HUES6 (cell line): ENCODE measurements at regions not wholly inside any gene's neighbourhood (a gene's known extent, or its start where the extent isn't known, plus 50 kb on each side); places are given as distances from the start of the nearest gene placed in this dataset.
A peak's percentile ranks its signal among the peaks of the same experiment; 100 is the strongest.

Source experiments
- H3K27ac ChIP-seq: 2 replicates; pipeline ENCODE4 v1.7.0; 2013; ENCODE audit warnings: low read depth, mild to moderate bottlenecking, low read length, inconsistent platforms
- H3K27me3 ChIP-seq: 2 replicates; pipeline ENCODE4 v1.6.1; 2013; ENCODE audit warnings: low read length; ENCODE audit not compliant: control insufficient read depth, insufficient read depth
- H3K36me3 ChIP-seq: 2 replicates; pipeline ENCODE4 v1.6.1; 2013; ENCODE audit warnings: low read length; ENCODE audit not compliant: control insufficient read depth, insufficient read depth
- H3K4me1 ChIP-seq: 2 replicates; pipeline ENCODE4 v1.6.1; 2013; ENCODE audit warnings: low read length; ENCODE audit not compliant: control insufficient read depth, insufficient read depth
- H3K4me3 ChIP-seq: 2 replicates; pipeline ENCODE4 v1.5.1; 2013; ENCODE audit warnings: low read depth, low read length
- H3K9ac ChIP-seq: one replicate; pipeline ENCODE4 v1.6.1; 2013; ENCODE audit warnings: mild to moderate bottlenecking, low read length
- H3K9me3 ChIP-seq: 2 replicates; pipeline ENCODE4 v1.6.1; 2013; ENCODE audit warnings: low read depth, low read length; ENCODE audit not compliant: control insufficient read depth, insufficient read depth

DNA sequence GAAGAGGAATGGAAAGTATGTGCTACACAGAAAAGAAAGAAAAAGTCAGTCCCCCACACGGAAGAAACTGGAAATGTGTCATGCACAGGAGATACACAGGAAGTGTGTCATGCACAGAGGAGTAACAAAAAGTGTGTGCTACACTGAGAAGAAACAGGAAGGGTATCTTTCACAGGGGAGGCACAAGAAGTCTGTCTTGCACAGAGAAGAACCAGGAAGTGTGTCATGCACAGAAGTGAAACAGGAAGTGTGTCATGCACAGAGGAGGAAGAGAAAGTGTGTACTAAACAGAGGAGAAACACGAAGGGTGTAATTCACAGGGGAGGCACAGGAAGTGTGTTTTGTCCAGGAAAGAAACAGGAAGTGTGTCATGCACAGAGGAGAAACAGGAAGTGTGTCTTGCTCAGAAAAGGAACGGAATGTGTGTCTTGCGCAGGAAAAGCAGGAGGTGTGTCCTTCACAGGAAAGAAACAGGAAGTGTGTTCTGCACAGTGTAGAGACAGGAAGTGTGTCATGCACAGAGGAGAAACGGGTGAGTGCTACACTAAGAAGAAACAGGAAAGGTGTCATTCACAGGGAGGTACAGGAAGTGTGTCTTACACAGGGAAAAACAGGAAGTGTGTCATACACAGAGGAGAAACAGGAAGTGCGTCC, 527.2 kb upstream of the PRKX start:
- Histone ChIP-seq H3K9ac (no peak overlapping the region), H3K4me1 (no peaks in the 10 kb centered on the region), H3K36me3 (no peaks in the 10 kb centered on the region), H3K4me3 (no peak overlapping the region), H3K27me3 (no peaks in the 10 kb centered on the region), H3K27ac (no peak overlapping the region), H3K9me3 (peaks cover 18% of the 10 kb centered on the region)

DNA sequence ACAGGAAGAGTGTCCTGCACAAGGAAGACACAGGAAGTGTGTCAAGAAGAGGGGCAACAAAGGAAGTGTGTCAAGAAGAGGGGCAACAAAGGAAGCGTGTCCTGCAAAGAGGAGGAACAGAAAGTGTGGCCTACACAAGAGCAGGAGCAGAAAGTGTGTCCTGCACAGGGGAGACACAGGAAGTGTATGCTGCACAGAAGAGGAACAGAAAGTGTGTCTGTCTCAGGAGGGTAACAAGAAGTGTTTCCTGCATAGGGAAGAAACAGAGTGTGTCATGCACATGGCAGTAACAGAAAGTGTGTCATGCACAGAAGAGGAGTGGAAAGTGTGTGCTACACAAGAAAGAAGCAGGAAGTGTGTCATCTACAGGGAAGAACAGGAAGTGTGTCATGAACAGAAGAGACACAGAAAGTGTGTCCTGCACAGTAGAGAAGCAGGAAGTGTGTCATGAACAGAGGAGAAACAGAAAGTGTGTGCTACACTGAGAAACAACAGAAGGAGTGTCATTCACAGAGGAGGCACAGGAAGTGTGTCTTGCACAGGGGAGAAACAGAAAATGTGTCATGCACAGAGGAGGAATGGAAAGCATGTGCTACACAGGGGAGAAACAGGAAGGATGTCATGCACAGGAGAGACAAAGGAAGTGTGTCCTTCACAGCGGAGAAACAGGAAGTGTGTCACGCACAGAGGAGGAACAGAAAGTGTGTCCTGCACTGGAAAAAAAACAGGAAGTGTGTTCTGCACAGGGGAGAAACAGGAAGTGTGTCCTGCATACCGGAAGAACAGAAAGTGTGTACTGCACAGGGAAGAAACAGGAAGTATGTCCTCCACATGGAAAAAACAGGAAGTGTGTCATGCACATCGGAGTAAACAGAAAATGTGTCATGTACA, 526.4 kb upstream of the PRKX start:
- no peak overlapping the region for H3K27ac ChIP-seq

GRCh38 chrX:4238916-4239315, 525.5 kb upstream of the PRKX start:
- no peak overlapping the region for H3K27ac ChIP-seq
- H3K9ac ChIP-seq = no peak overlapping the region
- no peaks in the 10 kb centered on the region for H3K27me3 ChIP-seq
- no peak overlapping the region for H3K4me3 ChIP-seq
- H3K36me3 ChIP-seq = no peaks in the 10 kb centered on the region
- no peaks in the 10 kb centered on the region for H3K4me1 ChIP-seq
- peaks cover 17% of the 10 kb centered on the region for H3K9me3 ChIP-seq

More for the DNA sequence above, 526.4 kb upstream of the PRKX start:
- Histone ChIP-seq H3K9ac (no peak overlapping the region), H3K4me3 (no peak overlapping the region), H3K36me3 (no peaks in the 10 kb centered on the region), H3K4me1 (no peaks in the 10 kb centered on the region), H3K27me3 (no peaks in the 10 kb centered on the region), H3K9me3 (peaks cover 18% of the 10 kb centered on the region)

- no peaks in the 10 kb centered on the region for H3K27me3 ChIP-seq
Observed at GRCh38 chrX:4225086-4225485, 511.6 kb upstream of the PRKX start.

GRCh38 chrX:4206941-4207340, 493.5 kb upstream of the PRKX start:
- Histone ChIP-seq H3K4me1 (no peaks in the 10 kb centered on the region), H3K4me3 (no peak overlapping the region), H3K36me3 (no peaks in the 10 kb centered on the region), H3K9me3 (no peaks in the 10 kb centered on the region), H3K27ac (no peak overlapping the region), H3K27me3 (no peaks in the 10 kb centered on the region), H3K9ac (no peak overlapping the region)

More at GRCh38 chrX:4225086-4225485, 511.6 kb upstream of the PRKX start:
- Histone ChIP-seq H3K4me1 (no peaks in the 10 kb centered on the region), H3K4me3 (no peak overlapping the region), H3K27ac (no peak overlapping the region), H3K9ac (no peak overlapping the region), H3K9me3 (no peaks in the 10 kb centered on the region), H3K36me3 (no peaks in the 10 kb centered on the region)

- Histone ChIP-seq H3K4me3 (no peak overlapping the region), H3K27me3 (no peaks in the 10 kb centered on the region), H3K4me1 (no peaks in the 10 kb centered on the region), H3K27ac (no peak overlapping the region), H3K9ac (no peak overlapping the region), H3K9me3 (no peaks in the 10 kb centered on the region), H3K36me3 (no peaks in the 10 kb centered on the region)
Observed at GRCh38 chrX:4197971-4198370, 484.5 kb upstream of the PRKX start.

- Histone ChIP-seq H3K4me3 (no peak overlapping the region), H3K9me3 (no peaks in the 10 kb centered on the region), H3K4me1 (peaks cover 4% of the 10 kb centered on the region; the same call in 1 of the 2 replicates), H3K9ac (no peak overlapping the region), H3K27ac (no peak overlapping the region), H3K27me3 (no peaks in the 10 kb centered on the region), H3K36me3 (no peaks in the 10 kb centered on the region)
Observed at GRCh38 chrX:4193500-4194155, 480.2 kb upstream of the PRKX start.

GRCh38 chrX:4186331-4186730, 472.9 kb upstream of the PRKX start:
- Histone ChIP-seq H3K4me3 (no peak overlapping the region), H3K4me1 (peaks cover 15% of the 10 kb centered on the region), H3K9ac (no peak overlapping the region), H3K27ac (no peak overlapping the region), H3K36me3 (no peaks in the 10 kb centered on the region), H3K9me3 (peaks cover 7% of the 10 kb centered on the region), H3K27me3 (no peaks in the 10 kb centered on the region)

- Histone ChIP-seq H3K27me3 (no peaks in the 10 kb centered on the region), H3K4me1 (peaks cover 15% of the 10 kb centered on the region), H3K9me3 (peaks cover 7% of the 10 kb centered on the region), H3K36me3 (no peaks in the 10 kb centered on the region), H3K4me3 (no peak overlapping the region), H3K9ac (no peak overlapping the region), H3K27ac (no peak overlapping the region)
Observed at GRCh38 chrX:4185086-4185485, 471.6 kb upstream of the PRKX start.

DNA sequence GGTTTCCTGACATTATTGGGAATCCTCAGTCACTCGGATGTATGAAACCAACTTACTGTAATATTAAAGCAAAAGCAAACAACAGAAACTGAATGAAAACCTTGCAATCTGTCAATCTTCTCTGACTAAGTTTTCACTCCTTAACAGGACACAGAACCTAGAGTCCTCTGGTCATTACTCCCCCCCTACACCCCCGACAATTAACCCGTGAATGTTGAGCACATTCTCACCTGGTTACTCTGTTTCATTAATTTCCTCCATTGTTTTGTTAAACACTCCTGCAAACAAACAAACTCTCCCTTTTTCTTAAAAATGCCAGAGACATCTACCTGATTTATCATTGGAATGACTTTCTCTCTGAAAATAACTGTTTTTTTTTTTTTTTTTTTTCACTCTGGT, 469.0 kb upstream of the PRKX start:
- Histone ChIP-seq H3K27me3 (no peaks in the 10 kb centered on the region), H3K9ac (peak overlapping the region; percentile 71)

More for the DNA sequence above, 469.0 kb upstream of the PRKX start:
- peaks cover 15% of the 10 kb centered on the region for H3K4me1 ChIP-seq
- peak overlapping the region; percentile 95 for H3K27ac ChIP-seq
- no peaks in the 10 kb centered on the region for H3K36me3 ChIP-seq
- peak overlapping the region; percentile 40 for H3K4me3 ChIP-seq
- peaks cover 7% of the 10 kb centered on the region for H3K9me3 ChIP-seq
